Loucy (cell line): ENCODE measurements at regions not wholly inside any gene's neighbourhood (a gene's known extent, or its start where the extent isn't known, plus 50 kb on each side); places are given as distances from the start of the nearest gene placed in this dataset.

ENCODE experiments used
- EZH2phosphoT487 ChIP-seq: fragments of 200-600 bp; IDR thresholded peaks from 2 replicates; pipeline ENCODE4 v1.6.1; 2018; ENCODE audit warnings: antibody characterized with exemption, mild to moderate bottlenecking, moderate library complexity, borderline replicate concordance
- TF ChIP-seq, protein P1 (sequence below): fragments of 200-600 bp; sonication (generic); conservative IDR thresholded peaks from 2 replicates; pipeline ENCODE4 v1.5.1; 2014; ENCODE audit warnings: mild to moderate bottlenecking, antibody characterized with exemption, low read length

DNA sequence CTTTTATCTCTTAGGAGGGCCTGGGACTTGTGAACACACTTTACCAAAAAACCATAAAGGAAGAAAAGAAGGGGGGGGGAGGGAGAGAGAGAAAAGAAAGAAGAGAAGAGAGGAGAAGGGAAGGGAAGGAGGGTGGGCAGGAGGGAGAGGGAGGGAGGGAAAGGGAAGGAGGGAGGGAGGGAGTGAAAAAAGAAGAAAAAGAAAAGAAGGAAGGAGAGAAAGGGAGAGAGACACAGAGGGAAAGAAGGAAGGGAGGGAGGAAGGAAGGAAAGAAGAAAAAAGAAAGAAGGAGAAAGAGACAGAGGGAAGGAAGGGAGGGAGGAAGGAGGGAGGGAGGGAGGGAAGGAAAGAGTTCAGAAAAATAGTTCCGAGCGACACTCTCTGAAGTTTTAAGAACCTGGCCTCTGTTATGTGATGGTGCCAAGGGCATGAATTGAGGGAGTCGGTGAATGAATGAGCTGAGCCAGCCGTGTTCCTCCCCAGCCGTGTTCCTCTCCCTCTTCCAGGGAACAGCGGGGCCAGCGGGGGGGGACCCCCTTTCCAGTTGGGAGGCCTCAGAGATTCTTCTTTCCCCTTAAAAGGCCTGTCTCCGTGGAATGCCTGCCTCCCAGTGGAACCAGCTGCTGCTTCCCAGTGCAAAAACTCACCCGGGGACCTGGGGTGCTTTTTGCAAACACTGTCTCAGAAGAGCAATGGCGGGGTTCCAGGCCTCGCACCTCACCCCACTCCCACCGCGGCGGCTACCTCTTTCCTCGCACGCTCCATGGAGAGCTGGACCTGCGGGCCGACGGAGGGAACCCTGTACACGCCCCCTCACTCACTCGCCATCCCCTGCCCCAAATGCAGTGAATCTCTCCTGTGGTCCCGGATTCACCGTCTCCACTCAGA is 84.1 kb downstream of the FOXL3 start:
- no peak for TF ChIP-seq EZH2phosphoT487
- TF ChIP-seq, protein P1, sequence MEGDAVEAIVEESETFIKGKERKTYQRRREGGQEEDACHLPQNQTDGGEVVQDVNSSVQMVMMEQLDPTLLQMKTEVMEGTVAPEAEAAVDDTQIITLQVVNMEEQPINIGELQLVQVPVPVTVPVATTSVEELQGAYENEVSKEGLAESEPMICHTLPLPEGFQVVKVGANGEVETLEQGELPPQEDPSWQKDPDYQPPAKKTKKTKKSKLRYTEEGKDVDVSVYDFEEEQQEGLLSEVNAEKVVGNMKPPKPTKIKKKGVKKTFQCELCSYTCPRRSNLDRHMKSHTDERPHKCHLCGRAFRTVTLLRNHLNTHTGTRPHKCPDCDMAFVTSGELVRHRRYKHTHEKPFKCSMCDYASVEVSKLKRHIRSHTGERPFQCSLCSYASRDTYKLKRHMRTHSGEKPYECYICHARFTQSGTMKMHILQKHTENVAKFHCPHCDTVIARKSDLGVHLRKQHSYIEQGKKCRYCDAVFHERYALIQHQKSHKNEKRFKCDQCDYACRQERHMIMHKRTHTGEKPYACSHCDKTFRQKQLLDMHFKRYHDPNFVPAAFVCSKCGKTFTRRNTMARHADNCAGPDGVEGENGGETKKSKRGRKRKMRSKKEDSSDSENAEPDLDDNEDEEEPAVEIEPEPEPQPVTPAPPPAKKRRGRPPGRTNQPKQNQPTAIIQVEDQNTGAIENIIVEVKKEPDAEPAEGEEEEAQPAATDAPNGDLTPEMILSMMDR = no peak
